ENCODE measurements at regions not wholly inside any gene's neighbourhood (a gene's known extent, or its start where the extent isn't known, plus 50 kb on each side); places are given as distances from the start of the nearest gene placed in this dataset.
A peak's percentile ranks its signal among the peaks of the same experiment; 100 is the strongest.

DNA sequence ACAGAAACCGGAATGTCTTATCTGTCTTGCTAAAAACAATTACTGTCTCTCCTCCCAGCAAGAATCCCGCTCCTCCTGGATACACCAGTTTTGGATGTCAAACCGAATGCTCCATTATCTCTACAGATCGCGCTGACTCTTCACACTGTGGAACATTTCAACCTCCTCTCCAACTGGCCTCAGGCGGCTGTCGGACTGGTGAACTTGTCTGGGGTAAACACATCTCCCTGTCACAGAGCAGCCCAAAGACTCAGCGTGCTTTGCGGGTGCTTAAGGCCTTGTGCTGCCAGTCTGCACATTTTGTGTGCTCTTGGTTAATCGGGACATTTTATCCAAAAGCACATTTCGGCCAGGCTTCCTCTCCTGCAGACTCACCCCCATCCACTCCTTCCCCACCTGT, 173.1 kb downstream of the ICOS start:
- H3K4me3 ChIP-seq (ENCODE audit: low read depth in 1 of 2, low read length in 2 of 2): no peak overlapping the region
- no peaks in the 10 kb centered on the region for H3K27me3 ChIP-seq (ENCODE audit: low read depth, low read length)
- peaks cover 14 to 51% of the 10 kb centered on the region in 2 donors for H3K4me1 ChIP-seq (ENCODE audit: control insufficient read depth in 1 of 2, insufficient read depth in 2 of 2, low read length in 2 of 2)
- no peaks in the 10 kb centered on the region for H3K9me3 ChIP-seq (ENCODE audit: control insufficient read depth in 1 of 2, low read length in 2 of 2)
- H3K36me3 ChIP-seq (ENCODE audit: control insufficient read depth in 1 of 2, insufficient read depth in 2 of 2, low read length in 2 of 2): no peaks in the 10 kb centered on the region
- no peak overlapping the region for H3K27ac ChIP-seq (ENCODE audit: low read length)

DNA sequence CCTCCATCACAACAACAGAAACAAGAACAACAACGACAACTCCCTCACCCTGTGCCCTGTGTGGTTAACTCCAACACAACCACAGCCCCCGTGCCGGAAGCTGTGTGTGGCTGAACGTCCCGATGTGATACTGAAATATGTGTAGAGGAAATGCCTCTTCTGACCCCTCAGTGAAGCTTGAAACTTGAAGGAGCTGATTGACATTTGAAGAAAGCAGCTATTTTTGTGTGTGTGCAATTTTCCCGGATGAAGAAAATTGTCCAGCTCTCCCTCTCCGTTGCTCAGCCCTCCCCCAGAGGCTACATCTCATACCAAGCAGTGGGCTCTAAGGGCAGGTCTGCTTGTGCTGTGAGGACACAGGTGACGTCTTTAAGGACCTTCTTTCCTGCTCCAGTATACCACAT, 173.8 kb downstream of the ICOS start:
- H3K27me3 ChIP-seq (ENCODE audit: low read depth, low read length): no peaks in the 10 kb centered on the region
- H3K27ac ChIP-seq (ENCODE audit: low read length): no peak overlapping the region
- peaks cover 17 to 58% of the 10 kb centered on the region in 2 donors for H3K4me1 ChIP-seq (ENCODE audit: control insufficient read depth in 1 of 2, insufficient read depth in 2 of 2, low read length in 2 of 2)
- no peaks in the 10 kb centered on the region for H3K36me3 ChIP-seq (ENCODE audit: control insufficient read depth in 1 of 2, insufficient read depth in 2 of 2, low read length in 2 of 2)
- peak overlapping the region in 1 of 2 donors; percentile 17 for H3K4me3 ChIP-seq (ENCODE audit: low read depth in 1 of 2, low read length in 2 of 2)
- no peaks in the 10 kb centered on the region for H3K9me3 ChIP-seq (ENCODE audit: control insufficient read depth in 1 of 2, low read length in 2 of 2)

DNA sequence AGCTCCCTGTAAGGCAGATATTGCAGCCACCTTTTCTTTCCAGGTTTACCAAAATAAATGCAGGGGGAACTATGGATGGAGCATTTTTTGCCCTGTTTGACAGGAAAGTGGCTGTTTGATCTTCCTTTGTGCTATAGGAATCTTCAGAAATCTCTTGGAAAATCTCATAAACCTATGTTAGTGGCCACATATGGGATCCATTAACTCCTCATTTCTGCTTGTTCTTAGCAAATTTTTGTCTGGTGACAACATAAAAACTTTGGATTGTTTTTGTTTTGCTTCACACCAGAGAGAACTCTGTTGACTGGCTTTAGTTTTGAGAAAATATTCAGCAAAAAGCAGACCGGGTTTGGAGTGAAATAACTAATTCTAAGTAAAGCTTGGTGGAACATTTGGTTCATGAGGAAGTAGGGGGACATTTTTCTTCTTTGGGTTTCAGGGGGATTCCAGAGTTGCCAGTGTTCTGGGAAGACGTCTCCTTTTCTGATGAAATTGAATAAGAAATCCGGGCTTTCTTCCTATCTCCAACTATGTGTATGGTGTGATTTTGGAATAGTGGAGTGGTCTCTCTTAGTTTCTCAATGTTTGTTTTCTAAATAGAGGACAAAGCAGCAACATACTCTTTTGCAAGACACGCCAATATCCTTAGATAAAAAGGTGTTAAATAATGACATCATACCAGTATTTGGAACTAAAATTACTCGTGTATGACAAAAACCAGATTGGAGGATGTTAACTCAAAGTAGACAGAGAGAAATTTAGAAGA, 174.4 kb downstream of the ICOS start:
- H3K27ac ChIP-seq (ENCODE audit: low read length): no peak overlapping the region
- no peak overlapping the region for H3K4me3 ChIP-seq (ENCODE audit: low read depth in 1 of 2, low read length in 2 of 2)
- peaks cover 22 to 61% of the 10 kb centered on the region in 2 donors for H3K4me1 ChIP-seq (ENCODE audit: control insufficient read depth in 1 of 2, insufficient read depth in 2 of 2, low read length in 2 of 2)
- no peaks in the 10 kb centered on the region for H3K27me3 ChIP-seq (ENCODE audit: low read depth, low read length)
- H3K36me3 ChIP-seq (ENCODE audit: control insufficient read depth in 1 of 2, insufficient read depth in 2 of 2, low read length in 2 of 2): no peaks in the 10 kb centered on the region
- no peaks in the 10 kb centered on the region for H3K9me3 ChIP-seq (ENCODE audit: control insufficient read depth in 1 of 2, low read length in 2 of 2)

DNA sequence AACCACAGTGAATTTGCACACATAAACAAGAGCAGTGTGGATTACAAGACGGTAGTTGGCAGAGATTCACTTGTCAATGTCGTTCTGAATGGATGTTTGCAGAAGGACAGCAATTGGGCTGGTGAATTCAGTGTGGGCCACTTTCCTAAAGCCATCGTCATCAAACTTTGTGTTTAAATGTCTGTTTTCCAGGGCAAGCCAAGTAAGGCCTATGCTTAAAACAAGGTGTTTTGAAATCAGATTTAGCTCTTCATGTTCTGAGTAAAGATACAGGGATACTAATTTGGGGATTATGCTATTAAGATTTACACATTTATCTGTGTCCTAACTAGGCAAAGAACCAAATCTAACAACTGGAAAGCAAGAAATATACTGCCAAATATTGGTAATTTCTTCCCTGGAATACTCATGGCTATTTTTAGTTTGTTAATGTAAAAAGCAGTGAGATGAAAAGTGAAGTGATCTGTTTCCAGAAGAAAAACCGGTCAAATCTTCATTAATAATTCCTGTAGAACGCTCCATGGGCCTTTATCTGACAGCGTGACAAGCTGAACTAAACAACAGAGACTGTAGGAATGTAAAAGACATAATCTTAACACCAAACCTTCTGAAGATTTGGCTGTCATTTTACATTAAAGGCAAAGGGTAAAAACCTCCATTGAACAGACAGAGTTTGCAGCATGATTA, 175.7 kb downstream of the ICOS start:
- no peaks in the 10 kb centered on the region for H3K36me3 ChIP-seq (ENCODE audit: control insufficient read depth in 1 of 2, insufficient read depth in 2 of 2, low read length in 2 of 2)
- H3K4me3 ChIP-seq (ENCODE audit: low read depth in 1 of 2, low read length in 2 of 2): no peak overlapping the region
- peaks cover 28 to 72% of the 10 kb centered on the region in 2 donors for H3K4me1 ChIP-seq (ENCODE audit: control insufficient read depth in 1 of 2, insufficient read depth in 2 of 2, low read length in 2 of 2)
- H3K9me3 ChIP-seq (ENCODE audit: control insufficient read depth in 1 of 2, low read length in 2 of 2): no peaks in the 10 kb centered on the region
- no peak overlapping the region for H3K27ac ChIP-seq (ENCODE audit: low read length)
- H3K27me3 ChIP-seq (ENCODE audit: low read depth, low read length): no peaks in the 10 kb centered on the region

DNA sequence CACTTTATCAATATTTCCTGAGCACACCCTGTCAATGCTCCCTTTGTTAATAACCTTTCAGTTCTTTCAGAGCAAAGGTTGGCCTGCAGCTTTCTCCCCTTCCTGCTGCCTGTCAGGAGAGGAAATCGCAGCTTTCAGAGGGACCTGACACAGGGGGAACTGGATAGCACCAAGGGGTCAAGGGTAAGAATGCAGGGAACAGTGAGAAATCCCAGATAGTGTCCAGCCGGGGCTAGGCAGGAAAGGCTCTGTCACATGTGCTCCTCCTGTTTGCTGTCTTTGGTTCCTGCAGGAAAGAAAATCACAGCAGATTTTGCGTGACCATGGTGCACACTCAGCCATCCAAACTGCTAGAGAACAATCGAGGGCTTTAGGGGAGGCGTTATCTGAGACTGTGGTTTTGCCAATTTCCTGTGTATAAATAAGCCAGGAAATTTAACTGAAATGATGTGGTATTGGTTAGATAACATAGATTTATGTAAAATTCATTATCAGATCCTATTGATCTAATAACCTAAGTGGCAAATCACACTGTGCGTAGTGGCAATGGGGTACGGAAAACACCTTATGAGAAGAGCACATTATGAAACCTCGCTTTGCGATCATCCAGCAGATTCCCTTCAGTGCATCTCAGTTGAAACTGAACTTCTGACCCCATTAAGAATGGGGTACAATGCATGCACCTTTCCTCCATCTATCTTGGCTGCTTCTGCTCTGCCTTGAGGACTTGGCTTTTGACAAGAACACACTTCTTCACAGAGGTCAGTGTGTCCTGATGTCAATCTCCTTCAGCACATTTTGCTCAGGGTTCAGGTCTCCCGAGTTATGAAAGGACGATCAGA, 178.0 kb downstream of the ICOS start:
- no peaks in the 10 kb centered on the region for H3K36me3 ChIP-seq (ENCODE audit: control insufficient read depth in 1 of 2, insufficient read depth in 2 of 2, low read length in 2 of 2)
- H3K4me1 ChIP-seq (ENCODE audit: control insufficient read depth in 1 of 2, insufficient read depth in 2 of 2, low read length in 2 of 2): peaks cover 24 to 71% of the 10 kb centered on the region in 2 donors
- no peaks in the 10 kb centered on the region for H3K9me3 ChIP-seq (ENCODE audit: control insufficient read depth in 1 of 2, low read length in 2 of 2)
- no peak overlapping the region for H3K4me3 ChIP-seq (ENCODE audit: low read depth in 1 of 2, low read length in 2 of 2)
- no peak overlapping the region for H3K27ac ChIP-seq (ENCODE audit: low read length)
- no peaks in the 10 kb centered on the region for H3K27me3 ChIP-seq (ENCODE audit: low read depth, low read length)

DNA sequence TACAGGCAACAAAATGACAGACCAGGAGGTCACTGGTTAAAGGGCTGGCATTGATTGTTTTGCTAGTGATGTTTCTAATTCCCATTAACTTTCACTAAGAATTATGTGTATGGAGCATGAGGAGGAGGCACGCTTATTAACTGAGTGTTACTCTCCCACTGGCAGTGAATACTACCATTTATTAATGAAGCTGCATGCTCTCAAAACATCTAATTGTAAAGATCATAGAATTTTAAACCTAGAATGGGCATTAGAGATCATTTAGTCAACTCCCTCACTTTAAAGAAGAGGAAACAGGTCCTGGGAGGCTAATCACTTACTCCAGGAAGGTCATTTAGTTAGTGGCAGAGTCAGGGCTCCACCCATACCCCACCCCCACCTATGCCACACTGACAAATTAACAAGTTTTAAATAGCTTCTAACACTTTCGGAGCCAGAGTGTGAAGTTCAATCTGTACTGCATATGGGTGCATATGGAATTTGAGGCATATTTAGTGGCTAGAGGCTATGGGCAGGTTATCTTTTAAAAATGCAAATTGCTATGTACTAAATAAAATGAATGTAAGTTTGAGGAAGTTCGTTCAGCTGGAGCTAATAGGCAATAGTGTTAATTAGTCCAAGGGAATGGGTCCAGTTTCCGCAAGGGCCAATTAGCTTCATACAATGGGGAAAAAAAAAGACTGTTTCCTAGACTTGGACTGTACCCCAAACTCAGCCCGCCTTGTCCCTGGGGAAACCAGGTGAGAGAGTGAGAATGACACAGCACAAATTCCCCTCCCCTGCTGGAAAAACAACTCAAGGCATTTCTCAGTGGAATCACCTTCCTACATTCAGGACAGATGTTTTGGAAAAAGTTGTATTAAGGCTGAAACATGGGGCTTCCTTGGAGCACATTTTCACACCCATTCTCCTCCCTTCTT, 178.8 kb downstream of the ICOS start:
- Histone ChIP-seq H3K36me3 (ENCODE audit: control insufficient read depth in 1 of 2, insufficient read depth in 2 of 2, low read length in 2 of 2) (no peaks in the 10 kb centered on the region), H3K9me3 (ENCODE audit: control insufficient read depth in 1 of 2, low read length in 2 of 2) (no peaks in the 10 kb centered on the region), H3K27me3 (ENCODE audit: low read depth, low read length) (no peaks in the 10 kb centered on the region), H3K4me1 (ENCODE audit: control insufficient read depth in 1 of 2, insufficient read depth in 2 of 2, low read length in 2 of 2) (peaks cover 22 to 63% of the 10 kb centered on the region in 2 donors), H3K4me3 (ENCODE audit: low read depth in 1 of 2, low read length in 2 of 2) (no peak overlapping the region), H3K27ac (ENCODE audit: low read length) (no peak overlapping the region)

DNA sequence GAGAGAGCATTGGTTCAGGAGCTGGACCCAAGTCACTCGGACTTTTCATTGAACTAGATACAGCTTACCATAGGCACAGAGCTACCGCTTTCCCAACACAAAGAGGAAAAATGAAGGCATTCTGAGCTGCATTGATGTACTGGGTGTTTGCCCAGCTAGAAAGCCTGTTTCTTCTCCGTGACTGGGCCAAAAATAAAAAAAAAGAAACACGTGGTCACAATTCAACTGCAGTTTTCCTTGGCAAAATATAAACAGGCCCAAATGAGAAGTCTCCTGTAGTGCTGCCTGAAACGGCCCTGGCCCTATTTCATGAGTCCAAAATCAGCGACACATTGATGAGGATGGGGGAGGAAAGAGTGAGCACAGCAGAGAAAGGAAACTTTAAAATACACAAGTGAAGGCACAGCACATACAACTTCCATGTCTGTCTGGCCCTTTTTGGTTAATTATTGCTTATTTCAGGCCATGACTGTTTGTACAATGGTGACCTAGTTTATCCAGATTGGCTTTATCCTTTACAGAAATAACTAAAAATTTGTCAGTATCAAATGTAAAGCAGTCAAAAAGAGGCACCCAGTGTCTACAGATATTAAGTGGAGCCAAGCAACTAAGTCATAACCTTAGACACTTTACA, 179.7 kb downstream of the ICOS start:
- Histone ChIP-seq H3K36me3 (ENCODE audit: control insufficient read depth in 1 of 2, insufficient read depth in 2 of 2, low read length in 2 of 2) (no peaks in the 10 kb centered on the region), H3K9me3 (ENCODE audit: control insufficient read depth in 1 of 2, low read length in 2 of 2) (no peaks in the 10 kb centered on the region), H3K27me3 (ENCODE audit: low read depth, low read length) (no peaks in the 10 kb centered on the region), H3K4me3 (ENCODE audit: low read depth in 1 of 2, low read length in 2 of 2) (no peak overlapping the region), H3K4me1 (ENCODE audit: control insufficient read depth in 1 of 2, insufficient read depth in 2 of 2, low read length in 2 of 2) (peaks cover 14 to 57% of the 10 kb centered on the region in 2 donors), H3K27ac (ENCODE audit: low read length) (peak overlapping the region; percentile 7)

DNA sequence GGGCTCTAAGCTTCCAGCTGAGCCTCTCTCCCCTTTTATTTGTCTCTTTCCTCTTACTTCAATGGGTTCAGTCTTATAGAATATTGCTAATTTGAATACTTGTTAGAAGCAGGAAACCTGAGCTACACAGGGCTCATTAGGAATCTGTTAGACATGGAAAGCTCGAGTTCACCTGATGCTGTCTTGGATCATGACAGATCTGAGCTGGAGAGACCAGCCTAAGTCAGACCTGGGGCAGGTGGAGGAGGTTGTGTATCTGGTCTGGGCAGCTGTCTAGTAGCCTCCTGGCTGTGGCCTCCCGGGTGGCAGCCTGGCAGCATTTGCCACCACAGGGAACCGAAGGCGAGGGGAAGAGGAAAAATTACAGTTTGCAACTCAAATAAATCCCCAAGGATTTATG, 185.9 kb downstream of the ICOS start:
- Histone ChIP-seq H3K36me3 (ENCODE audit: control insufficient read depth in 1 of 2, insufficient read depth in 2 of 2, low read length in 2 of 2) (no peaks in the 10 kb centered on the region), H3K4me1 (ENCODE audit: control insufficient read depth in 1 of 2, insufficient read depth in 2 of 2, low read length in 2 of 2) (peaks cover 0 to 3% of the 10 kb centered on the region in 2 donors), H3K27me3 (ENCODE audit: low read depth, low read length) (no peaks in the 10 kb centered on the region), H3K27ac (ENCODE audit: low read length) (no peak overlapping the region), H3K4me3 (ENCODE audit: low read depth in 1 of 2, low read length in 2 of 2) (no peak overlapping the region), H3K9me3 (ENCODE audit: control insufficient read depth in 1 of 2, low read length in 2 of 2) (no peaks in the 10 kb centered on the region)

DNA sequence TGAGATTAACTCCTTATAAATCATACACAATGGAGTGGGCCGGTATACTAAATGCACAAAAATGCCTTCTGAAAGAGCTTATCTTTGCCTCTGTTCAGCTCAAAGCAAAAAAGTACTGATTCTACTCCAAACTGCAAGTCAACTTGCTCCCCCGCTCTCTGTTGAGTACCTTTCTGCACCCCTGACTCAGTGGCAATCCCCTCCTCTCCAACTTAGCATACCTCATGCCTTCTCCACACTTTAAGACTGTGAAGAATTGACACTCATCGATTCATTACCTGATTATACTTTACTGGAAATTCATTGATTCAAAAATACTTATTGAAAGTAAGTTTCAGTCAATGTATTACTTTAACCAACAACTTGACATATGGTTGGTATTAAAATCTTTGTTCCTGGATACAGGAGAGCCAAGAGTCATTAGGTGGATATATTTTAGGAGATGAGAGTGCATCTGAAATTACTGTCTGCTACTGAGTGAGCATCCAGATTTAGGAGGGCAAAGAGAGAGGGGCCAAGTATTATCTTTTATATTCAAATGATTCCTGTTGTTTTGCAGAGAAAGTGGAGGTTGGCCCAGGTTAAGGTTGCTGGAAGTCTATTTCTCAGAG, 187.7 kb downstream of the ICOS start:
- no peaks in the 10 kb centered on the region for H3K9me3 ChIP-seq (ENCODE audit: control insufficient read depth in 1 of 2, low read length in 2 of 2)
- H3K4me1 ChIP-seq (ENCODE audit: control insufficient read depth in 1 of 2, insufficient read depth in 2 of 2, low read length in 2 of 2): no peaks in the 10 kb centered on the region
- no peak overlapping the region for H3K27ac ChIP-seq (ENCODE audit: low read length)
- H3K36me3 ChIP-seq (ENCODE audit: control insufficient read depth in 1 of 2, insufficient read depth in 2 of 2, low read length in 2 of 2): no peaks in the 10 kb centered on the region
- H3K27me3 ChIP-seq (ENCODE audit: low read depth, low read length): no peaks in the 10 kb centered on the region
- no peak overlapping the region for H3K4me3 ChIP-seq (ENCODE audit: low read depth in 1 of 2, low read length in 2 of 2)

DNA sequence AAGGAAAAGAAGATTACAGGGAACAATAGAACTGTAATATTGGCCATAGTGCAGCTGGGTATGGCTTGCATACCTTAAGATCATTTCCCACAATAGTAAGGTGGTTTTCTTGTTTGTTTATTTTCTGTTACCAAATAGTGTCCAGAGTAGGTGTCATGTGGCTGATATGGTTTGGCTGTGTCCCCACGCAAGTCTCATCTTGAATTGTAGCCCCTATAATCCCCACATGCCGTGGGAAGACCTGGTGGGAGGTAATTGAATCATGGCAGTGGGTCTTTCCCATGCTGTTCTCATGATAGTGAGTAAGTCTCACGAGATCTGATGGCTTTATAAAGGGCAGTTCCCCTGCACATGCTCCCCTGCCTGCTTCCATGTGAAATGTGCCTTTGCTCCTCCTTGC, 190.1 kb downstream of the ICOS start:
- H3K4me1 ChIP-seq (ENCODE audit: control insufficient read depth in 1 of 2, insufficient read depth in 2 of 2, low read length in 2 of 2): no peaks in the 10 kb centered on the region
- H3K27ac ChIP-seq (ENCODE audit: low read length): no peak overlapping the region
- H3K4me3 ChIP-seq (ENCODE audit: low read depth in 1 of 2, low read length in 2 of 2): no peak overlapping the region
- H3K27me3 ChIP-seq (ENCODE audit: low read depth, low read length): no peaks in the 10 kb centered on the region
- no peaks in the 10 kb centered on the region for H3K36me3 ChIP-seq (ENCODE audit: control insufficient read depth in 1 of 2, insufficient read depth in 2 of 2, low read length in 2 of 2)
- H3K9me3 ChIP-seq (ENCODE audit: control insufficient read depth in 1 of 2, low read length in 2 of 2): no peaks in the 10 kb centered on the region
